GM19043 (cell line): ENCODE measurements at regions not wholly inside any gene's neighbourhood (a gene's known extent, or its start where the extent isn't known, plus 50 kb on each side); places are given as distances from the start of the nearest gene placed in this dataset.

Experiments used
- ATAC-seq: cut with Tn5 transposase; IDR thresholded peaks from one replicate; pipeline ENCODE4 v1.9.1; 2021; ENCODE audit warnings: low read depth; ENCODE audit not compliant: unreplicated experiment

DNA sequence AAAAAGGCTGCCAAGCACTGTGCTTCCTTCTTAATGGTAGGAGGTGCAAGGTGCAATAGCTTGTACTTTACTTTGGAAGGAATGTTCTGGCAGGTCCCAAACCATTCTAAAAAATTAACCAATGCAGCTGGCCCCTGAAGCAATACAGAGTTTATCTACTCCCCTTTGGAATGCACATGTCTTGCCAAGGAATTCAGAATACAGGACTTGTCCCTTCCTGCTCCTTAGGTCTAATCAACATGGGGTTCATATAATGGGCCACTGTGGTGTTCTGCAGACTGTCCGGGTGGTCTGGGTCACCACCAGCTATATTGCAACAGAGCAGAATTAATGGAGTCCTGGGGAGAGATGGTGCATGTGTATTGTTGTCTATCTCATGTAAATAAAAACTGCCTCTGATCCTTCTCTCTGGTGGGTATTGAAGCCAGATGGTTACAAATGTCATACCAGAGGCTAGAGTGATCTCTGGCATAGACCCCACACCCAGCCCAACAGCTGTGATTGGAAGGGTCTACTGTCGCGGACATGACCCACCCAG lies 112.8 kb downstream of the RIPK4 start:
- ATAC-seq: no peak

- ATAC-seq: no peak
These were observed 113.5 kb downstream of the RIPK4 start for GRCh38 chr21:41653243-41653953.

- no peak for ATAC-seq
These were observed 115.0 kb downstream of the RIPK4 start for GRCh38 chr21:41651830-41652229.

GRCh38 chr21:41651406-41651805 lies 115.4 kb downstream of the RIPK4 start:
- no peak for ATAC-seq

DNA sequence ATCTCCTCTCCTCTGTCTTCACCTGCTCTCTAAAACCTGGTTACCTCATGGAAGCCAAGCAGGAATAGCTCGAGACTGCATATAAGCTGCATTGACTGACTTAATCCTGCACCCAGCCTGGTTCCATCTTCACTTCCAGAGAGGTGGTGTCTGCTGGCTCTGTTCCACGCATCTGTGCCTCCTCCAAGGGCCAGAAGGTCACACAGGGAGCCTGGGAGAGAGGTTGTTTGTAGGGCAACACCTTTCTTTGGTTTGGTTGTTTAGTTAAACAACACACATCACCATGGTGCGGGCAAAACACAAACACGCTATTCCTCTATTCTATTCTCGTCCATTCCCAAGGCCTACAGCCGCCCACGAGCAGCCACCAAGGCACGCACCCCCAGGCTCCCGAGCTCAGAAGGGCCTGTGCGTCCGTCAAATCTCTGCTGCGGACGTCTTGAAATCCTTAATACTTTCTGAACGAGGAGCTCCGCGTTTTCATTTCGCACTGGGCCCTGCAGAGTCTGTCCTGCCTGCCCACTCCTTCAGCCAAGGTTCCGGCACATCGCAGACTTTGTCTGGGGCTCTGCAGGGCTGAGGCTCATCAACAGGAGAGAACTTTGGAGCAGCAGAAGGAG lies 116.2 kb downstream of the RIPK4 start:
- ATAC-seq: no peak

DNA sequence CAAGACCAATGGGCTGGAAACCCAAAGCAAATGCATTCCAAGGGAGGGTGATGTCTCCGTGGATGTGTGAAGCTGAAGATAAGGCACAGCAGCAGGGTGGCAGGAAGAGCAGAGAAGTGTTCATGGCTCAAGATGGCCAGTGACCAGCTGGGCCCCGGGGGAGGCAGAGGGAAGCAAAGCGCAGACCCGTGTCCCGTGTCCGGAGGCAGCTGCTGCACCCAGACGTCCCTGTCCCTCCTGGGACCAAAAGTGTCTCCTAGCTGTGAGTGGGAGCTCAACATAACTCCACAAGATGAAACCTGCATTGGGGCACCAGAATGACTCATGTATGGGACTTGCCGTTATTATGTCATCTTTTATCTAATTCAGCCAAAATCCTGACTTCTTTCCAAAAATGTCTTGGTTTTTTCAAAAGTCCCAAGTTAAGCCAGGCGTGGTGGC lies 118.2 kb downstream of the RIPK4 start:
- ATAC-seq: no peak

DNA sequence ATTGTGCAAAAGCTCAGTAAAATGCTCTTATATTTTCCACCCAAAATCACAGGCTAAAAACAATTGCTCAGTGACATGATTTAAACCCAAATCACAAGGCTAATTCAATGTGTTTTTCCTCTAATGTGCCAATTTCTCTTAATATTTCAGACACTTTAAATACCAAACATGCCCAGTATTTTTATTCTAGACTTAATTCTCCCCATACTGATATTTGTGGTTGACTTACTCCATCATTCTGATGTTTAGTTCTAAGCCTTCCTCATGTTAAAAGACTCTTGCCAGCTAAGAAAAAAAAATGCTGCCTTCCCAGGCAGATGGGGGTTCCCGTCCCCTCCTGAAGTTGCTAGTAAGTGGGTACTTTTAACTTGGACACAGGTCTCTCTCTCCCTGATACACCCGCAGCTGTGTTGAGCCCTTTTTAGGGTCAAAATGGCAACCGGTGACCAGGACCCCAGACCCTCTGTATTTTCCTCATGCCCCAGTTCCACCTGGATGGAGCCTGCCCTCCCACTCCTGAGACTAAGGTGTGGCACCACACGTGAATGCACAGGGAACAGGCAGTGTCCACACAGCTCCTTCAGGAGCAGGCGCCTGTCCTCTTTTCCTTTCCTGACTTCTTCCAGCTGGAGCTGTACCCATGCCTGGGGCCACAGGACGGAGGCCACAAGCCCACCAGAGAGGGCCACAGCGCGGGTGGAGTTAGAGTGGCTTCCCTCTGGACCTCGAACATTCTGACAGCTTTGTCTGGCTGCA lies 118.9 kb downstream of the RIPK4 start:
- ATAC-seq: no peak

DNA sequence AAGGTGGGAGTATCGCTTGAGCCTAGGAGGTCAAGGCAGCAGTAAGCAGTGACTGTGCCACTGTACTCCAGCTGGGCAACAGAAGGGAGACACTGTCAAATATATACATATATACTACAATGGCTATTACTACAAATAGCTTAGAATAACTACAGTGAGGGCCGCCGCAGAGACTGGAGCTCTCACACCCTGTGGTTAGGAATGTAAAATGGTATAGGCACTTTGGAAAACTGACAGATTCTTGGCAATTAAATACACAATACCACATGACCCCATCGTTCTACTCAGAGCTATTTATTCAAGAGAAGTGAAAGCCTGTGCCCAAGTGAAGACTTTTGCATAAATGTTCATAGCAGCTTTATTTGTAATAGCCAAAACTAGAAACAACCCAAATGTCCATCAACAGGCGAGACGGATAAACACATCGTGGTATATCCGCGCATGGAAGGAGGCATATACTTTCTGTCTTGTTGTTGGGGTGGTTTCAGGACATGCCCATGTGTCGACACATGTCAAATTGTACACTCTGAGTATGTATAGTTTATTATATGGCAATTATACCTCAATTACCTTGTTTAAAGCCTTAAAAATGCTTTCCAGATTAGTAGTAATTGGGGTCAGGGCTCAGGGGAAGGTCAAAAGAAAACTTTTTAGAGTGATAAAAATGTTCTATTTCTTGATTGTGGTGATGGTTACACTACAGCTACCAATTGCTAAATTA lies 123.4 kb downstream of the RIPK4 start:
- no peak for ATAC-seq

DNA sequence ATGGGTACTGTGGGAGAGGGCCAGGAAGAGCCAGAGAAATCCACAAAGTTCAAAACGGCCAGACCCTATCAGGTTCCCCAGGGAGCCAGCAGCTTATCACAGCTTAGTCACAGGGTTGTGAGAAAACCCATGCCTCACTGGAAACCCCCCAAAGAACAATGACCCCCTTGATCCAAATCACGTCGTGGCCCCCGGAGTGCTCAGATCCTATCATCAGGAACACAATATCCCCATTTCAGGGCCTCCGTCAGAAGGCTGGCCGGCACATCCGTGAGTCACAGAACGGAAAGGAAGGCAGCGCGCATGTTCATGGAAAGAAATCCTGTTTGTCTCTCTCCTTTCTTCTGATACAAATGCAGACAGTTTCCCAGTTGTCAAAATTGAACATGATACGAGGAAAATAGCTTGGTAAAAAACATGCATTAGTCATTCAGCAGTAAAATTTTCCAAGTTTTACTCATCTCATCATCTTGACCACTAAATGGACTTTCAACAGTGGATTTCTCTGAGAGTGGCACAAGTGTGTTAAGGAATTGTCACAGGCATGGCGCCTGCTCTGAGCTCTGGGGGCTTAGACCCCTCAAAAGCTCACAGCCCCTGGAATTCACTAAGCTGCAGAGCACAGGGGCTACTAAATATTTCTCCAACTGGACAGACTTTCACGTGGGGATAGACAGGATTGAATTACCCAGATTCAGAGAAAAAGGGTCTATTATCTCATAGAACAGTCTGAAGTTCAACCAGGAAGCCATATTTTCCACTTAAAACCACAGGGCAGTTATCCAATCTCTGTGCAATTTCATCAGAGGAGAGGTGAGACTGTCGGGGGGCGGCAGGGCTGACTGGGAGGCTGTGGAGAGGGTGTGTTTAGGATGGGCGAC lies 124.8 kb downstream of the RIPK4 start:
- ATAC-seq: no peak

GRCh38 chr21:41641510-41641815 lies 125.4 kb downstream of the RIPK4 start:
- ATAC-seq: no peak

DNA sequence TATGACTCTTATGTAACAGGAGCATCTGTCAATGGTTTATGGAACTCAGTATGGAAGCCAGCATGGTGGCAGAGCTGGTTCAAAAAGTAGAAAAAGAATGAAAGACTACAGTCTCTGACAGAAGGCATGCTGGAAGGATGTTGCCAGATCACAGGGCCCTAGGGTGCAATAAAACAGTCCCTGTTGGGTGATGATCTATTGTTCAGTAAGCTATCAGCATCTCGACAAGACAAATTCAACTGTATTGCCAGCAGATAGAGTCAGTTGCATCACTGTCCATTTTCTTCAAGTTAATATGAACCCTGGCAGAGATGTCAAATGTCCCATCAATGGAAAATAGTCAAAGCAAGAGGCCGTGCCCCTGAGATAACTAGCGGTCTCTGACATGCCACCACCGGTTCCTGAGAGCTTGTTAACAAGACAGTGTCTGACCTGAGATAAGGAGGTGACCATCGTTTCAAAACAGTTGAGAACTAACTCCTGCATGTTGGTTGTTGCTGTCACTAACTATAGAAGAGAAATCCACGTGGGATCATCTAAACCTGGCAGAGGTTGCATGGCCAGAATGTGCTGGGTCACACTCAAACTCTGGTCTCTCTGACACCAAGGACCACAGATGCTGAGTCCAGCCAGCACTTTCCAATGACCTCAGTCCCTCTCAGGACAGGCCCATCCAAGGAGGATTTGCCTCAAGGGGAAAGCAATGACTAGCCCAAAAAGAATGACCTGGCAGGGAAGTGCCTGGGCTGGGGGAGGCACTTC lies 125.9 kb downstream of the RIPK4 start:
- ATAC-seq: no peak

DNA sequence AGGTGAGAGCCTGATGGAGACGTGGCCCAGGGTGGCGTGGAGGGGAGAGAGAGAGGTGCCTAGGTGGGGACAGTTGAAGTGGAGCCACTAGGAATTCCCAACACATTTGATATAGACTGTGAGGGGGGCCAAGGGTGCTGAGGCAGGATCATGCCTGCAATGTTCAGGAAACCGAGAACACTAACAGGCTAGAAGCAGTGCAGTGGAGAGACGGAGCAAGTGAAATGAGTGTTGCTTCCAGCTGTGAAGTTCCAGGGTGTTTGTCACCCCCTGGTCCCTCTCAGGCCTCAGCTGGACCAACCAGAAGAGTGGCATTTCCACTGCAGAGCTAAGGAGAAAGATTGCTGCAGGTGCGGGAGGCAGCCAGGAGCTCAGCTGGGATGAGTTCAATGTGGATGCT lies 127.1 kb downstream of the RIPK4 start:
- no peak for ATAC-seq

- ATAC-seq: no peak
These were observed 127.5 kb downstream of the RIPK4 start for GRCh38 chr21:41639336-41639735.

DNA sequence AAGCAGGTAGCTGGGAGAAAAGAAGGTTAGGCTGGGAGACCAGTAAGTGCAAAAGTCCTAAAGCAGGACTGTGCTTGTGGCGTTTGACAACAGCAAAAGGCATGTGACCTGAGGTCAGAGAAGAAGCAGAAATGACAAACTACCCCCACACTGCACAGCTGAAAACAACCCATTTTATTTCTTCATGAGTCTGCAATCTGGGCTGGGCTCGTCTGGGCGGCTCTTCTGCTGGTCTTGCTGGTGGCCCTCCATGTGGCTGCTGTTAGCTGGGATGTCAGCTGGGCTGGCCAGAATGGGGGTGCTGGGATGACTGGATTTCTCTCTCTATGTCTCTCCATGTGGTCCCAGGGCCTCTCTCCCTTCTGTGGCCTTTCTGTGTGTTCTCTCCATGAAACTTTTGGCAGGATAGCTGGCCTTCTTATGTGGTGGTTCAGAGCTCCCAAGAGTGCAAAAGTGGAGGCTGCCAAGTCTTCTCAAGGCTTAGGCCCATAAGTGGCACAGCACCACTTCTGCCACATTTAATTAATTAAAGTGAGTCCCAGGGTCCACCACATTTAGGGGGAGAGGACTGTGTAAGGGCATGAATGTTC lies 128.6 kb downstream of the RIPK4 start:
- no peak for ATAC-seq

GRCh38 chr21:41636636-41637630 lies 129.0 kb upstream of the TMPRSS2 start:
- no peak for ATAC-seq

- no peak for ATAC-seq
These were observed 127.9 kb upstream of the TMPRSS2 start for GRCh38 chr21:41635874-41636273.

DNA sequence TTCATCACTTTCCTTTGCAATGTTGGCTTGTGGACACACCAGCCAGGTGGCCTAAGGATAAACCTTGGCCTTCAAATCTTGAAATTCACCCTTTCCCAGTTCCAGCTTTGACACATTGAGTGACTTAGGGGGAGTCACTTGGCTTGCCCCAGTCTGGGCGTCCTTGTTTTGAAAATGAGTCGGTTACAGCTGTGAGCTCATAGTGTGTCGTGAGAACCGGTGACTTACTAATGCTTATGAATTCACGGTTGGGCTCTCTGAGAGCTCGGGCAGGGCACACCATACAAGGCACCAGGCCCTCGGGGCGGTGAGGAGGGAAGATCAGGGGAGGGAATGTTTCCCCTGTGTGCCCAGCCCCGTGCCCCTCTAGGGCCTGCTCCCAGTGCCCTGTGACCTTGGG lies 126.9 kb upstream of the TMPRSS2 start:
- no peak for ATAC-seq

GRCh38 chr21:41634211-41634694 lies 126.3 kb upstream of the TMPRSS2 start:
- ATAC-seq: no peak
